Omental fat pad (tissue), 3 donors: ENCODE measurements at regions not wholly inside any gene's neighbourhood (a gene's known extent, or its start where the extent isn't known, plus 50 kb on each side); places are given as distances from the start of the nearest gene placed in this dataset.

Experiments used
- ATAC-seq: fragments of 150-250 bp; one replicate; pipeline ENCODE4 v1.9.1; 2016; ENCODE audit warnings: mild to moderate bottlenecking, moderate library complexity; ENCODE audit not compliant: low FRiP score
- DNase-seq: peaks from one replicate; pipeline ENCODE4 v3.0.0-alpha.2; 2019; ENCODE audit warnings: low spot score
- CTCF ChIP-seq, 3 donors: fragments of 450-650 bp; IDR thresholded peaks; one replicate each; pipeline ENCODE4 v1.5.1; 2016 to 2017; ENCODE audit warnings: antibody characterized with exemption in 3 of 3, mild to moderate bottlenecking in 3 of 3, moderate library complexity in 2 of 3

DNA sequence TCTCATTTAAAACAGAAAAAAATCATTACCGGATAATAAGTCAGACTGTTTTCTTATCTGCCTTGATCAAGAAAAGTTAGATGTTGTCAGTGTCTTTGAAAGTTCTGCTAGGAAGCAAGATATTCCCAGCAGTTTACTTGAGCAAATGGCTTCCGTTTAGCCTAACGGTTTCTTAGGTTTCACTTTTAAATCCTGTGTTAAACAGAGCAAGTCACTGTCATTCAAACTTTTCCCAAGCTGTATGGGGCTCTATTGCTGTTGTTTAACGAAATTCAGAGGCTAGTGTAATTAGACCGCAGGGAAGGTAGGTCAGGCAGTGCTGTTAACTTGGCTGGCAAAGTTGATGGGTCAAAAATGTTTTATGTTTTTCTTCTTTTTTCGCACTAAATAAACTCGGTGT lies 80.3 kb upstream of the NEIL3 start:
- no peak for DNase-seq
- TF ChIP-seq CTCF (IDR thresholded peaks at IDR 0.05), result no peak
- no peak for ATAC-seq

GRCh38 chr4:177232473-177232872 lies 77.2 kb upstream of the NEIL3 start:
- no peak for ATAC-seq
- DNase-seq, result no peak
- TF ChIP-seq CTCF (IDR thresholded peaks at IDR 0.05), result no peak

GRCh38 chr4:177235026-177235425 lies 74.6 kb upstream of the NEIL3 start:
- no peak for TF ChIP-seq CTCF (IDR thresholded peaks at IDR 0.05)
- DNase-seq (no peak), ATAC-seq (no peak)

DNA sequence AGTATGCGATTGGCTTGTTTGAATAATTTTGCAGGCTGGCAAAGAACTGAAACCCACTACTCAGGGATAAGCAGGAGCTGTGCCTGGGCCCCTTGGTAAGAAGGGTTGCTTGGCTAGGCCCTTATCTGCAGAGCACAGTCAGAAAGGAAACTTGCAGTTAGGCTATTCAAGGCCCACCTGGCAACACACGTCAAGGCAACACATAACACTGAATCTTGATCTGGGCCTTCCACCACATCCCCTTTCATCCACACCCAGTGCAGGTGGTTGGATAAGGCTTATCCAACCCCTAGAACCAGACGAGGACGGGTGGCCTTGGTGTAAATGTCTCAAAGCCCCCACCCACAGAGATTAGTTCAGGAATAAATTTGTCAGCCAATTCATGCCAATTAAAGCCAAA lies 72.8 kb upstream of the NEIL3 start:
- TF ChIP-seq CTCF (IDR thresholded peaks at IDR 0.05), result no peak
- ATAC-seq (no peak), DNase-seq (no peak)

DNA sequence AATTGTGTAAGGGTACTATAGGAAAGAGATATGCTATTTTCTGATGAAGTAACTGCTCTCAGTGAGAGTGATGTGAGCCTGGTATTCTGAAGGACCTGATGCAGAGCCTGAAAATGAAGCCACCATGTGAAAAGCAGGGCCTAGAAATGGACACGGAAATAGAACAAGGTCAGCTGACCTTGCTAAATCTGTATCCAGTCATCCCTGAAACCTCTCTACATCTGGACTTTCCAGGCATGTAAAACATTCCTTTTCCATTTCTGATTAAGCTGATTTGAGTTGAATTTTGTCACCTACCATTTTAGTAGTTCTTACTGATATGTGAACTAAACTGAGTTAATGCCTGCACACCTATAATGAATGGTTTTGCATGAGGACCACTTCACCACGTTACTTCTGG lies 72.4 kb upstream of the NEIL3 start:
- no peak for ATAC-seq
- no peak for TF ChIP-seq CTCF (IDR thresholded peaks at IDR 0.05)
- no peak for DNase-seq

GRCh38 chr4:177239477-177239876 lies 70.2 kb upstream of the NEIL3 start:
- DNase-seq (no peak), ATAC-seq (no peak)
- TF ChIP-seq CTCF (IDR thresholded peaks at IDR 0.05), result no peak

DNA sequence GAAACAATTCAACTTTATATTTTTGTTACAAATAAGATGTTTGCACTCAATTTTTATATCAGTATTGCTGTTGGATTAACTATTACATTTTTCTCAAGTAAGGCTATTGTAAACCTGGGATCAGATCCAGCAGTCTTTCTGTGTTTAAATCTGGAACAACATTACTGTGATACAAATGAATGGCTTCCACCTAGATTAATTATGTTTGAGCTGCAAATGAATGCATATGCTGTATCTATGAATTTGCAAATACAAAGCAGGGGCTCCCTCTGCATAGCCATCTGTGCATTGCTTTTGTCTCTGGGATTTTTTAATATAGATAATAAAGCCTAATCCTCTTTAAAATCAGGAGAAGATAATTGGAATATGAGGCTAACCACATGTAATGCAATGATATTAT lies 69.8 kb upstream of the NEIL3 start:
- TF ChIP-seq CTCF (IDR thresholded peaks at IDR 0.05), result no peak
- DNase-seq, result no peak
- no peak for ATAC-seq
